ENCODE measurements at regions not wholly inside any gene's neighbourhood (a gene's known extent, or its start where the extent isn't known, plus 50 kb on each side); places are given as distances from the start of the nearest gene placed in this dataset.

GRCh38 chr1:220363196-220363837, 91.1 kb upstream of the RAB3GAP2 start:
- no peak for DNase-seq (ENCODE audit: low read depth)

GRCh38 chr1:220356981-220357850, 85.0 kb upstream of the RAB3GAP2 start:
- DNase-seq (ENCODE audit: low read depth) = no peak

- DNase-seq (ENCODE audit: low read depth) = no peak
Measured at GRCh38 chr1:220353229-220354012, 81.2 kb upstream of the RAB3GAP2 start.

- no peak for DNase-seq (ENCODE audit: low read depth)
Measured at GRCh38 chr1:220348211-220348610, 76.0 kb upstream of the RAB3GAP2 start.

- DNase-seq (ENCODE audit: low read depth) = no peak
Measured at GRCh38 chr1:220347654-220348175, 75.5 kb upstream of the RAB3GAP2 start.

GRCh38 chr1:220344745-220345144, 72.5 kb upstream of the RAB3GAP2 start:
- DNase-seq (ENCODE audit: low read depth) = no peak

- no peak for DNase-seq (ENCODE audit: low read depth)
Measured at GRCh38 chr1:220342853-220343252, 70.6 kb upstream of the RAB3GAP2 start.

- DNase-seq (ENCODE audit: low read depth) = peak; percentile 20
Measured at GRCh38 chr1:220341126-220341525, 68.9 kb upstream of the RAB3GAP2 start.

GRCh38 chr1:220339581-220339980, 67.3 kb upstream of the RAB3GAP2 start:
- DNase-seq (ENCODE audit: low read depth) = no peak

GRCh38 chr1:220338759-220339158, 66.5 kb upstream of the RAB3GAP2 start:
- DNase-seq (ENCODE audit: low read depth) = no peak

- DNase-seq (ENCODE audit: low read depth) = no peak
Measured at GRCh38 chr1:220336391-220337031, 64.3 kb upstream of the RAB3GAP2 start.

- no peak for DNase-seq (ENCODE audit: low read depth)
Measured at GRCh38 chr1:220335668-220336067, 63.4 kb upstream of the RAB3GAP2 start.

GRCh38 chr1:220331318-220331717, 59.1 kb upstream of the RAB3GAP2 start:
- no peak for DNase-seq (ENCODE audit: low read depth)

- no peak for DNase-seq (ENCODE audit: low read depth)
Measured at GRCh38 chr1:220330265-220330664, 58.0 kb upstream of the RAB3GAP2 start.

GRCh38 chr1:220327106-220327505, 54.9 kb upstream of the RAB3GAP2 start:
- DNase-seq (ENCODE audit: low read depth) = no peak

GRCh38 chr1:220326578-220326977, 54.3 kb upstream of the RAB3GAP2 start:
- no peak for DNase-seq (ENCODE audit: low read depth)

- DNase-seq (ENCODE audit: low read depth) = no peak
Measured at GRCh38 chr1:220325306-220325995, 53.2 kb upstream of the RAB3GAP2 start.

GRCh38 chr1:220323717-220324116, 51.5 kb upstream of the RAB3GAP2 start:
- no peak for DNase-seq (ENCODE audit: low read depth)

- DNase-seq (ENCODE audit: low read depth) = no peak
Measured at GRCh38 chr1:220322570-220322969, 50.3 kb upstream of the RAB3GAP2 start.
